ENCODE measurements at regions not wholly inside any gene's neighbourhood (a gene's known extent, or its start where the extent isn't known, plus 50 kb on each side); places are given as distances from the start of the nearest gene placed in this dataset.
"Not testable (repeated sequence)": the region's sequence is repeated elsewhere in the genome, so short reads cannot be mapped to it uniquely, and the experiment has no call there.

DNA sequence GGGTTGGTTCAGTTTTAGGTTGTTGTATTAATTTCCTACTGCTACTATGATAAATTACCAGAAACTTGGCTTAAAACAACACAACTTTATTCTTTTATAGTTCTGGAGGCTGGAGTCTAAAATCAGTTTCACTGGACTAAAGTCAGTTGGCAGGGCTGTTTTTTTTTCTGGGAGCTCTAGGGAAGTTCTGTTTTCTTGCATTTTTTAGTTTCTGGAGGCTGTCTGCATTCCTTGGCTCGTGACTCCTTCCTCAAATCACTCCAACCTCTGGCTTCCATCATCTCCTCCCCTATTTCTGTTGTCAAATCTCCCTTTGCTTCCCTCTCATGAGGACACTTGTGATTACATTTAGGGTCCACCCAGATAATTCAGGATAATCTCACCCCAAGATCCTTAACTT is 51.3 kb upstream of the SUB1 start:
- no peak for DNase-seq (ENCODE audit: low read depth)

DNA sequence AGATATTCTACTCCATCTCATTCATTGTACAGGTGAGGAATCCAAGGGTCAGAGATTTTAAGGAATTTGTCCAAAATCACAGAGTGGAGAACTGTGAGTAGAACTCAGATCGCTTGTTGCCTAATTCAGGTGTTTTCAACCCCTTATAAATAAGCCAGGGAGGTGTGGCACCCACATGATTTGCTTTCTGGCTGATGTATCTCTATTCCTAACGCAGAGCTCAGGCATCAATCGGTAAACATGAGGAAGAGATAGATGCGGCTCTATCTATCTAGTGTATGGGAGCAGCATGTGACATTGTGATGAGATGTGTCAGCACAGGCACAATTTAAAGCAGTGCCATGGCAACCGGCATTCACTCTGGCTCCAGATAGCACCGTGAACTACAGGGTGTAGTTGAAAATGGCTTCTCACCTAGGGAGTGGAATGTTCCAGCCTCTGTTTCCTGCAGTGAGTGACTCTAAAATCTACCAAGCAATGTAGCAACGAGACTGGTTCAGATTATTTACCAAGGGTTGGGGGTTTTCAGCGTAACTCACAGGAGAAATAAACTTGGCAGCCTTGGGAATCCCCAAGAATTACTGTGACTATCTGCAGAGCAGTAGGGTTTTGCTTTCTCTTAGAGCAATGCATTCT is 53.4 kb upstream of the SUB1 start:
- DNase-seq (ENCODE audit: low read depth), result peak; percentile 73

DNA sequence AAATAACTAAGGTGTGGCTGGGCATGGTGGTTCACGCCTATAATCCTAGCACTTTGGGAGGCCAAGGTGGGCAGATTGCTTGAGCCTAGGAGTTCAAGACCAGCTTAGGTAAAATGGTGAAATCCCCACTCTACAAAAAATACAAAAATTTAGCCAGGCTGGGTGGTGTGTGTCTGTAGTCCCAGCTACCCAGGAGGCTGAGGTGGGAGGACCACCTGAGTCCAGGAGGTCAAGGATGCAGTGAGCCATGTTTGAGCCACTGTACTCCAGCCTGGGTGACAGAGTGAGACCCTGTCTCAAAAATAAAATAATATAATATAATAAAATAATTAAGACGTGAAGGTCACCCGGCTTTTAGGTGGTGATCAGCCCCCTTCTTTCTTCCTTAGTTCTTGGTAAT is 58.0 kb upstream of the SUB1 start:
- DNase-seq (ENCODE audit: low read depth), result not testable (repeated sequence)

DNA sequence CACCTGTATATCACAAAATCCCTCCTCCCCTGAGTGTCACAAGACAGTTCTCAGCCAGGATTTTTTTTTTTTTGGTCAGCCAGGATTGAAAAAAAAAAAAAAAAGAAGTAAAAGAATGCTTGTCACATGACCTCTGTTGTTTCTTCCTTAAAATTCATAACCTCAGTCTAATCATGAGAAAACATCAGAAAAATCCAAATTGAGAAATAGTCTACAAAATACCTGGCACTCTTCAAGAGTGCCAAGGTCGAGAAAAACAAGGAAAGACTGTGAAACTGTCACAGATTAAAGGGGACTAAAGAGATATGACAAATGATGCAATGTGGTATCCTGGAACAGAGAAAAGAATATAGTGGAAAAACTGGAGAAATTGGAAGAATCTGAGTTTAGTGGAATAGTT is 58.5 kb upstream of the SUB1 start:
- DNase-seq (ENCODE audit: low read depth), result no peak

DNA sequence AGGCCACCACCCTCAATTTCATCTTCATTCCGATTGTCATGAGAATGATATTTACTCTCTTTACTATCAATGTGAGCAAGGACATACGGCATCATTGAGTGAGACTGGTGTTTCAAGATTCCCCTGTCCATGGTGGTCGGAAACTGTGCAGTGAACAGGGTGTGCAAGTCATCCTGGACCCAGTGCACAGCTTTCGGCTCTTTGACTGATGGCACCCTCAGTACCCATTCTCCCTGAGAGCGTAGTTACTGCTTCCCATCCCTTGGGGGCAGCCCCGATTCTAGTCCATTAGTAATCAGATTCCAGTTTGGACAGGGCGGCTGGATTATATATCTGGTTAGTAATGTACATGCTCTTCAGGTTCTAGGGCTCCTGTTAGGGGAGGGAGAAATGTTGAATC is 61.7 kb upstream of the SUB1 start:
- DNase-seq (ENCODE audit: low read depth), result no peak

DNA sequence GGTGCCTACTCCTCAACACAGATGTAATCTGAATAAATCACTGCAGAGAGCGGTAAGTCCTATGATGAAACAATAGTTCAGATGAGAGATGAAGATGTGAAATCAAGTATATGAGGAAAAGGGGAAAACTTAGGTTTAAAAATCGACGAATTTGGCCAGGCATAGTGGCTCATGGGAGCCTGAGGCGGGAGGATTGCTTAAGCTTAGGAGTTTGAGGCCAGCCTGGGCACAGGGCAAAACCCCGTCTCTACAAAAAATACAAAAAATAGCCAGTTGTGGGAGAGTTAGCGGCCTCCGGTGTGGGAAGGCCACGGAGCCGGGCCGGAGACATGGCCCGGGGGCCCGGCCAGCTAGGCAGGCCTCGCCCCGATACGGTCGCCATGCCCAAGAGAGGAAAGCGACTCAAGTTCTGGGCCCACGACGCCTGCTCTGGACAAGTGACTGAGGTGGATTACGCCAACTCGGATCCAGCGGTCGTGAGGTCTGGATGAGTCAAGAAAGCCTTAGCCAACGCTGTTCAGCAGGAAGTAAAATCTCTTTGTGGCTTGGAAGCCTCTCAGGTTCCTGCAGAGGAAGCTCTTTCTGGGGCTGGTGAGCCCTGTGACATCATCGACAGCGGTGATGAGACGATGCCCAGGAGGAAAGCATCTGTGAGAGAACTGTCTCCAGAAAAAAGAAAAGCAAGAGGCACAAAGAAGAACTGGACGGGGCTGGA is 62.8 kb upstream of the SUB1 start:
- DNase-seq (ENCODE audit: low read depth), result peak; percentile 91

DNA sequence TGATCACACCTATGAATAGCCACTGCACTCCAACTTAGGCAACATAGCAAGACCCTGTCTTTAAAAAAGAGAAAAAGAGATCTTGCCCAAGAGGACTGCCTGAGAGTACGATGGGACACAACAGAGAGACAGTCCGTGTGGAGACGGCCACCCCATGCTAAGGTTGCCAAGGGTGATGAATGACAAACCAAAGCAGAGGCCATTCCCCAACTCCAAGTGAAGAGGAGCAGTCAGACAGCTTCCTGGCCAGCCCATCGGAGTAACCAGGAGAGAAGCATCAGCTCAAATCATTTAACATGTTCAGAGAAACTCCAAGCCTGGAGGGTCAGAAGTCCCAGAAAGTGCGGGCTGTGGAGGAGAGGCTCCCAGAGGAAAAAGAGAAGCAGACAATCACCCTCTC is 63.9 kb upstream of the SUB1 start:
- no peak for DNase-seq (ENCODE audit: low read depth)

DNA sequence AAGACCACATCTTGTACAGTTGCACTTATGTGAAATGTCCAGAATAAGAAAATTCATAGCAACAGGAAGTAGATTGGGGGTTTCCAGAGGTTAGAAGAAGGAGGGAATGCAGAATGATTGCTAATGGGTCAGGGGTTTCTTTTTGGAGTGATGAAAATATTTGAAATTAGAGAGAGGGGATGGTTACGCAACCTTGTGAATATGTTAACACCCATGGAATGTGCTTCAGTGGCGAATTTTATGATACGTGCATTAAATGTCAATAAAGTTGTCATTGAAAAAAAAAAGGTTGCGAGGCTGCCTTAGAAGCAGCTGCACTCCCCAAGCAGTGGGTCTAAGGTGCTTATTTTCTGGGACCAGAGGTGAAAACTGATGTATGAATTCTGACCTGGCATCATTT is 64.4 kb upstream of the SUB1 start:
- DNase-seq (ENCODE audit: low read depth), result peak; percentile 28

DNA sequence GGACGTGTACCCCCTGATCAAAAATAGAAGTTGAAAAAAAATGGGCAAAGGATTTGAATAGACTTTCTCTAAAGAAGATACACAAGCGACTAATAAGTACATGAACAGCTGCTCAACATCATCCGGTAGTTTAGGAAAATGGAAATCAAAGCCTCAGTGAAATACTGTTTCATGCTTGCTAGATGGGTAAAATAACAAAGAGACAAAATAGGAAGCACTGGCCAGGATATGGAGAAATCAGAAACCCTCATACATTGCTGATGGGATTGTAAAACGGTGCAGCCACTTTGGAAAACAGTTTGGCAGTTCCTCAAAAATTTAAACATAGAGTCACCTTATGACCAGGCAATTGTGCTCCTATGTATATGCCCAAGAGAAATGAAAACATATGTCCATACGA is 65.0 kb upstream of the SUB1 start:
- DNase-seq (ENCODE audit: low read depth), result peak; percentile 39

DNA sequence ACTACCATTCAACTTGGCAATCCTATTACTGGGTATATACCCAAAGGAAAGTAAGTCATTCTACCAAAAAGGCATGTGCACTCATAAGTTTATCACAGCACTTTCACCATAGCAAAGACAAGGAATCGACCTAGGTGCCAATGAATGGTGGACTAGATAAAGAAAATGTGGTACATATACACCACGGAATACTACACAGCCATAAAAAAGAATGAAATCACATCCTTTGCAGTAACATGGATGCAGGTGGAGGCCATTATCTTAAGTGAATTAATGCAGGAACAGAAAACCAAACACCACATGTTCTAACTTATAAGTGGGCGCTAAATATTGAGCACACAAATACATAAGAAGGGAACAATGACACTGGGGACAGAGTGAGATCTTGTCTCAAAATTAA is 65.8 kb upstream of the SUB1 start:
- DNase-seq (ENCODE audit: low read depth), result no peak

DNA sequence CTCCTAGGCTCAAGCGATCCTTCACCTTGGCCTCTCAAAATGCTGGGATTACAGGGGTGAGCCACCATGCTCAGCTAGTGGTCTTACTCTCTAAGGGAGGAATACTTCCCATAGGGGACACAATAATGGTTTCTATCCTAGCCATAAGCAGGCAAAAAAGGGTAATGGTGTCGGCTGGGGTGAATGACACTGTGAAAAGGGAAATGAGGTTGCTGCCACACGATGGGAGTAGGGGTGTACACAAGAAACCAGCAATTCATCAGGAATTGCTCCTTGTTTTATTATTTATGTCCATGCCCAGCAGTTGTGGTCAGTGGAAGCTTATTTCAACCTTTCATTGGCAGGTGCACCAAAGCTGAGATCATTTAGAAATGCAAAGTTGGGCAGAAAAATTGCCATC is 70.3 kb upstream of the ZFR start:
- no peak for DNase-seq (ENCODE audit: low read depth)

DNA sequence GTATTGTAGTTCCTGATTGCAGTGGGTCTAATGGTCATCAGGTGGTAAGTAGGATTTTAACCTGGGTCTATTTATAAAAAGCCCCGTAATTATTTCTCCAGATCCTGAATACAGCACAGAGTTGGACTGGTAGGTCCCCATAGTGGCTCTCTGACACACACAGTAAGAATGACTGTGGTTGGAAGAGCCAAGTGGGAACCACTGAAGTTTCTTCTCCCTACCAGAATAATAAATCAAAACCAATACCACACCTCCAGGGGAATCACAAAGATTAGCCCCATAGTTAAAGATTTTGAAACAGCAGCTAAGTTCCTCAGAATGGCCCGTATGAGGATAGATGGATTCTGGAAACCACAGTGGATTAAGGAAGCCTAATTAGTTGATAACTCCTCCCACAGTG is 68.4 kb upstream of the ZFR start:
- no peak for DNase-seq (ENCODE audit: low read depth)

DNA sequence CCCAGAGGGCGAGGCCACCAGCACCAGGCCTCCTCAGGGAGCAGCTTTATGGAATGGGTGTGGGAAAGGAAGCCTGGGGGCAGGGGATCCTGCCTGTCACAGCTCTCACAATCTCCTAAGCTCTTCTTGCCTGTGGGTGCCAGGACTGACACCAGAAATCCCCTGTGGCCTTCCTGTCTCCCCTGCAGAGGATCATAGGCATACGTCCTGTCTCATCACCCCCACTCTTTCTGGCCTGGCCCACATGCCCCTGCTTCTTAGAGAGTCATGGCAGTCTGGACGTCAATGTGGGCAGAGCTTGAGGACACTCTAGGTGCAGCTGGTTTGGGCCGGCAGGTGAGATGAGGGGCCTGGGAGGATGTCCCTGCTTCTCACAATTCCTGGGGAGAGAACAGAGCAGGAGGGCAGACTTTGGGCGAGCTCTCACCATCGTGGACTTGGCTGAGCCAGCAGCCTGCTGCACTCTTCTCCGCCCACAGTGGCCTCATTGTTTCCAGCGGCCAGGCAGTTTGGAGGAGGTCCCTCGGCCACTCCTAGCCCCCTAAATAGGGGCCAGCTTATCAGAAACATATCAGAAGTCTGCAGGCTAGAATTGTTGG is 67.3 kb upstream of the ZFR start:
- no peak for DNase-seq (ENCODE audit: low read depth)

DNA sequence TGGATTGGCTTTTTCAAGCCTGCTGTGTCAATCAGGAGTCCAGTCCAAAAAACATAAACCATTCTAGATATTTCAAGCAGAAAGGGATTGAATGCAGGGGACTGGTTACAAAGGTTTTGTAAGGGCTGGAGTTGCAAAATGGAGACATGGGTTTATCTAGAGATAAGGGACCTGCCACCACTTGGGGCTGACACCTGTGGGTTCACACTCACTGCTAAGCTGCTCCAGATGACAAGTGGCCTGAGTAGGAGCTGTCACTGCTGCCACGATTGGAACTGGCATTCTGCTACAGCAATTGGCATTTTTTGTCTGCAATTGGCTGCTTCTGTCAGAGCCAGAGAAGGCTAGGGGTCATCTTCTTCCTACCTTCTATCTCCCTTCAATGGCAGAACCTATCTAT is 66.3 kb upstream of the ZFR start:
- no peak for DNase-seq (ENCODE audit: low read depth)

DNA sequence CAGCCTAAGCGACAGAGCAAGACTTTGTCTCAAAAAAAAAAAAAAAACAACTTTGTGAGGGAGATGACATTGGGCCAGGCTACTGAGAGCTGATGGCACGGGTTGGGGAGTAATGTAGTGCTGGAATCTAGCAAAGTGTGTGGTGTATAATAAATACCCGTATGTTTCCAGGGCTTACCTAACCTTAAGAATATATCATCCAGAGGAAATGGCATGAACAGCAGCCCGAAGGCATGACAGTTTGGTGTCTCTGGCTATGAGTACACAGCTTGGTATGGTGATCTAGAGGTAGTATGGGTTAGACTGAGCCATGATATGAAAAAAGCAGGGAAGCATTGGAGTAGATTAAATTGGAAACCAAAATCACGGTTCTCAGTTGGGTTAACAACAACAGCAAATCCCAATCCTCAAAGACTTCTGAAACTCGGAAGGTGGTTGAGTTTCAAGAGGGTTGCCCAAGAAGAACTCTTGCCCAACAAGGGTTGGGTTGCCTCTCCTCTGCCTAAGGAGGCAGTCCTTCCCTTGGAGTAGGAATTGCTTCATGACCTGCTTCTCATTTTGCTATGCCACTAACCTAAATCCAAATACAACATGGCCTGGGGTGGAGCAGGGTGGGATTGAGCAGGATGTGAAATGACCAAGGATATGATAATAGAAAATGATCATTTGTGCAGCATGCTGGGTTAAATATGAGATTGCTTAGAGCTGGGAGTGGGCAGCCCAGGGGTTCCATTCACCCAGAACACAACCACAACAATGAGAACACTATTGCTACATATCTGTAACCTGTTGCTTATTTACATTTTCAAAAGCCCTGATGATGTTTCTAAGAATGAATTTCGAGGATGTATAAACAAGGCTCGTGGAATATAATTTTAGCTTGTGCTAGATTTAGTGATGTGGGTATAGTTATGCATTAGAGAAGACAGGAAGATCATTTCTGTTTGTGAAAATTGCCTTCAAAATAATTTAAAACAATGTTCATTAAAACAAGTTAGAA is 64.6 kb upstream of the ZFR start:
- peak; percentile 51 for DNase-seq (ENCODE audit: low read depth)

DNA sequence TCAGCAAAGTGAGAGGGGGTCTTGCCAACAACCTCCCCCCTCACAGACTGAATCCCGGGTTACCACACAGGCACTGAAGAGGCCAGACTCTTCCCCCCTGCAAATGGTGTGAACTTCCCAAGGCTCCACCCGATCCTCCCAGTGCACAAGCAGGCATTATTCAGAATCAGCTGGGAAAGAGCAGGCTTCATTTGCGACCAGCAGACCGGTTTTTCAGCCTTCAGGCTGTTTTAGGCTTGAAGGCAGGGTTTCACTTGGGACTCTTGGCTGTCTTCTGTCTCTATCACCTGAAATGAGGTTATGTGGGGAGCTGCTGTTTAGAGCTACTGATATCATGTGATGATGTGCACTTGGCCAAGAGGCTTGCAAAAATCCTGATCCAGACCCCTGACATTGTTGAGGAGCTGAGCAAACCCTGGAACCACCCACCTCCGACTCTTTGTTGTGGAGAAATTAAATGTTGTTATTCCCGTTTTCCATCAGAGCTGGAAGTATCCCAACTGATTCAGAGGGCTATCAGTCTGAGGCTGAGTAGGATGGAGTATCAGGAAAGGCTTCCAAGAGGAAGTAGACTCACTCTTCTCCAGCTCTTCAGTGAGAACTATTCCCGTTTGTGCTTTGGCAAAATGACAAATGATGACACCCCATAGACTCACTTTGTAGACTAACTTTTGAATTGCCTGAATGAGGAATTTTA is 63.3 kb upstream of the ZFR start:
- DNase-seq (ENCODE audit: low read depth), result peak; percentile 100

DNA sequence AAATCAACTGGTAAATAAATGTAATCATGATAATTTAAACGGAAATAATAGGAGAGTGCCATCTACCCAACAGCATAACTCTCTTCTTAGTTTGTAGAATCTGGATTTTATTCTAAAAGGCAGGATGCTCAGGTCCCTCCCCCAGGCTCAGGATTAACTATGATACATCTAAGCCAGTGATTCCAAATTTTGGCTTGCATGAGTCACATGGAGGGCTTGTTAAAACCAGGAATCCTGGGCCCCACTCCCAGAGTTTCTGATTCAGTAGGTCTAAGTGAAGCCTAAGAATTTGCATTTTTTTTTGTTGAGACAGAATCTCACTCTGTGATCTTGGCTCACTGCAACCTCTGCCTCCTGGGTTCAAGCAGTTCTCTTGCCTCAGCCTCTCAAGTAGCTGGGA is 62.3 kb upstream of the ZFR start:
- DNase-seq (ENCODE audit: low read depth), result peak; percentile 97

DNA sequence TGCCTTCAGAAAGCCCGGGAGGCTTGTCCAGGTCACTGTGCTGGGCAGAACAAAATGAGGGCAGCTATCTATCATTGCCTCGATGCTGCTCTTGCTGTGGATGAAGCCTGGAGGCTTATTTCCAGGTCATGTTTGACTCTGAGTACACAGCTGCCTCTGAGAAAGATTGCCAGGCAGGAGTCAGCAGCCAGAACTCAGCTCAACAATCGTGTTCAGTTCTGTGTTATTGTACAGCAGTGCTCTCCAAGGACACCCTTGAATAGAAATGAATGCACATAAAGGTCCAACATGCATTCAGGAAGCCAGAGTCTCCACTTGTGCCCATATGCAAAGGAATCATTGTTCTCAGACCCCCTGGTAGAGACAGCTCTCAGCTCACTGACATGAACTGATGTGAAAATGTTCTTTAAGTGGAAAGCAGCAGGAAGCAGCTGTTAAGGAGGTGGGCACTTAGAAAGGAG is 61.7 kb upstream of the ZFR start:
- no peak for DNase-seq (ENCODE audit: low read depth)

DNA sequence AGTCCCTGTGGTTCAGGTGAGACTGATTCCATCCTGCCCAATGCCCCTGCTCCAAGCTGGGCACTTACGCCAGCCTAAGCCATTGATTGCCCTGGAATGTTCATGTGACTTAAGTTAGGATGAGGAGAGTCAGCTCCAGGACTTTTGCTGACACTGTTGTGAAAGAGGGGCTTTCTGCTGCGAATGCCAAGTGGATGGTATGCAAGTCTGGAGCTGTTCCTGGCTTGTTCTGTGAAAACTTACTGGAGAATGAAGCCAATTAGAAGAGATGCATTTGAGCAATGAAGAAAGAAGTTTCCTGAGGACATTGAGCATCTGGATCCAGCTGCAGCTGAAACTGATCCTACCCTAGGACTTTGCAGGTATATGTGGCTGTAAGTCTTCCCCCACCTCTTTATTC is 61.2 kb upstream of the ZFR start:
- peak; percentile 54 for DNase-seq (ENCODE audit: low read depth)

DNA sequence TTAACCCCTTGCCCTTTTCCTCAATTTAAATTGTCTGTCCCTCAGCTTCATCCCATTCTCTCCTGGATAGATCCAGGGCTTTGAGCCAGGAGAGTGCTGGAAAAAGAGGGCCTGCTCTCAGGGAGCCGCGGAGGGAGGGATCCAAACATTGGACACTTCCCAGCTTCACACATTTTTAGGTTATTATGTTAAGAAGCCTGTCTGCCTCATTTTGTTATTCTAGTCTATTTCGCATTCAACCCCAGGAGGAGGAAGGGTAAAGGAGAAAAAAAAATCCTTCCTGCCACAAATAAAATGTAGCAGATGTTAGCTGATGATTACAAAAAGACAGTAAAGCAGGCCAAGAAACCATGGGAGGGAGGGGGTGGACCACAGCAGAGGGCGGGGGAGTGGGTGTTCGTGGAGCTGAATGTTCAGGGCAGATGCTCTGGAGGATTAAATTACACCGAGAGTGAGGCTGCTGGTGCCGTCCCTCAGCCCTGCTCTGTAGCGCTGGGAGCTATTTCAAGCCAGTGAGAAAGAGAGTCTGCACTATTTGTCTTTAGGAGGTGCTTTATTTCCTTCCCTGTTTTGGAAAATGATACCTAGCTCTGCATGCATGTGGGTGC is 60.6 kb upstream of the ZFR start:
- DNase-seq (ENCODE audit: low read depth), result peak; percentile 71

DNA sequence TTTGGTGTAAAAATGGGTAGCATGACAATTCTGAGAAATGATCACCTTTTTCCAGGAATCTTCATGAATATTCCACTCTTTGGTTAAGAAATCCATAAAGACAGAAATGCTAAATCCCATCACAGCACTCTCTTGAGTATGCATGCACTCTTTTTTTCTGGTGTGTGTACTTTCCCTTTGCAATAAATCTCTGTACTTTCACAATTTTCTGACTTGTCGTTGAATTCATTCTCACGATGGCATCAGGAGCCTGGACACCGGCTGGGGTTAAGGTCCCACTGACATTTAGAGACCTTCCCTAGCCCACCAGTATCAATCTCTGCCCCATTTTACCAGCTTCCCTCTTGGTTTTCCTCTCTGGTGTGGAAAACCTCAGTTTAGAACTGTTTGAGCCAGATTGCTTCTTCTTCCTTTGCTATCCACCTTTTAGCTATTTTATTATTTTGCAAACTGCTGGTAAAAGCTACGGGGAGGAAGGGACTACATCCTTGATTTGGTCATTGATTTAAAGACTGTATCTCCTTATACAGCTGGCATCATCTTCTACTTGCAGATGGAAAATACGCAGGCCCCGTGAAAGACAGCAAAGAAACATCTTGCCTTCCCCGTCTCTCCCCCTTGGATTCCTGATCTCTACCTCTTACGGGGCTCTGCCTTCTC is 59.9 kb upstream of the ZFR start:
- DNase-seq (ENCODE audit: low read depth), result no peak

Measured in HS-5 (cell line).